ENCODE measurements at regions not wholly inside any gene's neighbourhood (a gene's known extent, or its start where the extent isn't known, plus 50 kb on each side); places are given as distances from the start of the nearest gene placed in this dataset.

DNA sequence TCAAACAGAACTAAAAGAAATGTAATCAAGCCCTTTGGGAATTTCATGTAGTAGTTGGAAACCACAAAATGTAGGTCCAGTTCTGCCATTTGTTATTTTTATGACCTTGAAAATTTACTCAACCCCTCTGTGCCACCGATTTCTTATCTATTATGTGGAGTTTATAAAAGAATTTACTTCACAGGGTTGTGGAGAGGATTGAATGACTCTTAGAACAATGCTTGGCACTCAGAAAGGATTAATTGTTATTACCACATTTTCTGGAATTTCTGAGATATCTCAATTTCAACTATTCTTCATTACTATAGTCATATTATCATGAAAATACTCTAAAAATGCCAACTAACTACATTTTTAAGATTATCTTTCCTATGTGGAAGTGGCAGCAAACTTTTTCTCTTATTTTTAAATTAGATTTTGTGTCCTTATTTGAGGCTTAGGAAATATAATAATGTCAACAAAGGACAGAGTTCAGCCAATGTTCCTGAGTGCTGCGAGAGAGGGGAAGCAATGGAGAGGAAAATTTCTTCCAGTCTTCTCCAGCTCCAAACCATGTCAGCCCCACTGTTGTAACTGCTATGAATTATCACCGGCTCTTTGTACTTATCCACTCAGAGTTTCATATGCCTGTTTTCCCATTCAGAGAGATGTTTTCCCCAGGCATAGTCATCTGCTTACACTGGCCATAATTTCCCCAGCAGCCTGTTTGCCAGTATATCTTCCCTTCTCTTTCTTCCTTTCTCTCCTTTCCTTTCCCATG is 525.6 kb downstream of the SPATA31D1 start:
- DNase-seq, result no peak

DNA sequence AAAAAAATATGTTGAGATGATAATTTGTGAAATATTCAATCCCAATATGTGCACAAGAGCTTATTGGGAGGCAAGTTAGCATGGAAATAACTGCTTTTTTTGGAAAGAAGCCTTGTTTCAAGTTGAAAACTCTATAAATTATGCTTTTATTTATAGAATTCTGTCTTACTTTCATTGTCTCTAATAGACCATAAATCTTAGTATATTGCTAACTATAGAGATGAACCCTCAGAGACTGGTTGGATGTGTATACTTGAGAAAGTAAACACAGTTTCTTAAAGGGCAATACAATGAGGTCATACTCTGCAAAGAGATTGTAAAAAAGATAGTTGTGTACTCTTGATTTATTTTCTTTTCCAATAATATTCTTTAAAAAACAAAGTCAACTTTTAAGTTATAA is 530.3 kb downstream of the SPATA31D1 start:
- no peak for DNase-seq

DNA sequence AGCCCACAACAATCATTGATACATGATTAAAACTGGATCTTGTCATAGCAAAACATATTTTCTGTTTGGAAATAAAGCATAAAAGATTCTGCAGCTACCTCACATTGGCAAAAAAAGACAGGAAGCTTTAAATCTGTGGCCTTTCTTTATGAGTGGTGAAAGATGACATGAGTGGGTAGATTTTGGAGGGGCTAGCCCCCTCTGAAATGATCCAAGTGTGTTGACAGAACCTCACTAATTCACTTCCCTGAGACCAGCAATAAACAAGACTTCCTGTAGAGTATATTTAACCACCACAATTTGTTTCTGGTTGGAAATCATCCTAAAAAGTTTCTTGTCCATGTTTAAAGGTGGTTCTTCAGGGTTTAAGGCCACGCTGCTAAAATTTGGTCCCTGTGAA is 530.8 kb downstream of the SPATA31D1 start:
- no peak for DNase-seq

DNA sequence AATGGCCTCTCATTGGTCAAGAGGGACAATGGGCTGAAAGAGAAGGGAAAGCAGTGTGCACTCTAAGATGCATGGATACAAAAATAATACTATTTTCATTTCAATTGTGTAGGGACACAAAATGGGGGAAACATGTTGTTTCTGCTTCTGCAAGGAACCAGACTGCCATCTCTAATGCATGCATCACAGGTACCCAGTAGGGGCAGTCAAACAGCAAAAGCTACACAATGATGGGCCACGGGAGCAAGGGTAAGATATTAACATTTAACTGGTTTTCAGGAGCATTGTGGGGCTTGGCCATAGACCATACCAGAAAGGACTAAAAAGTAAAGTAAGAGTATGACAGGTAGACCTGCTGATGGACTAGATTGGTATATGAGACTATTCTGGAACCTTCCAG is 535.8 kb downstream of the SPATA31D1 start:
- no peak for DNase-seq

DNA sequence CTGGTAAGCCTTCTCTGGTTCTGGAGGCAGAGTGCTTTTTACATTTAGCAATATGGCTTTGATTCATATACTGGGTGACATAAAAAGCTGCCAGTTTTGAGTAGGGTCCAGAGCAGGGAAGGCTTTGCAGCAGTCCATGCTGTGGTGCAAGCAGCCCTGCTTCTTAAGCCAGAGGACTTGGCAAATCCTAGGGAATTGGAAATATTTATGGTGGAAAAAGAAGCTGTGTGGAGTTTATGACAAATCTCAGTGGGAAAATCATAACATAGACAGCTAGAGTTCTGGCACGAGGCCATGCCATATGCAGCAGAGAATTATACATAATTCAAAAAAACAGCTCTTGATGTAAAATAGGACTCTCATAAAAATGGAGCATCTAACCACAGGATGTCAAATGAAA is 536.4 kb downstream of the RASEF start:
- no peak for DNase-seq

DNA sequence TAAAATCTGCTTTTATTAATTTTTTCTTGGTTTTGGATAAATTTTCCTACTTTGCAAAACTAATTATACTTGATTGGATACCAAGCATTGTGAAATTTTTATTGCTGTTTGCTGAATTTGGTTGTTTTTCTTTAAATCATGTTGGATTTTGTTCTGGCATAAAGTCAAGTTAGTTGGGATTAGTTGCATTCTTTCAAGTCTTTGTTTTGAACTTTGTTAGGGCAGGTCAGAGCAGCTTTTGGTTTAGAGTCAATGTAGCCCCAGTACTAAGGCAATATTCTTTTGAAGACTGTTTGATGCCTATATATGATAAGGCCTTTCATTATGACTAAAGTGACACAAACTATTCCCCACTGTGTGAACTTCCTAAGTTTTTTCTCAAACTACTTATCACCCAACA is 531.1 kb downstream of the RASEF start:
- DNase-seq, result no peak

DNA sequence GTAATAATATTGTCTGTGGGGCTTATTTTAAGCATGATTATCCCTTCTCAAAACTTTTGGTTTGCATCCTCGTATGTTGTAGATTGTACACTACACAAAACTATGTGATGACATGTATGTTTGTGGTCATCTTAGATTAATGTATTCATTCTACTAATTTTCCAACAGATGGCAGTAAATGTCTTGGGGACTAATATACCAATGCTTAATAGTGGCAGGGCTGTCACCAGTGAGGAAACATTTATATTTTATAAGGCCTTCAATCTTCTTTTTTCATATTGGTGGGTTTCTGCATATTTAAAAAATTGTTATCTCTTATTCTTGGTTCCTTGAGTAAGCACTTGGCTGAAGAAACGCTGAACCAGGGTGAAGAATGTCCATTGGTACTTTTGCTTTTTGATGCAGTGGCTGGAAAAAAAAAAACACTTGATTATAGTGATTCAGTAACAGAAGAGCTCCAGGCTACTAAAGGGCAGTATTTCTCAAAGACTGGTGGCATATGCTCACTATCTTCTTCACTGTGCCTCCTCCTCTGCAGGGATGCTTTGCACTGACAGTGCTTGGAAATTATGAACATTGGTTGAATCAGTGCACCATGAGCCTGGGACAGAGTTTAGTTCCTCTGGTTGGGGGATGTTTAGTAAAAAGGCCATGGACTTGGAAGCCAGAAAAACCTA is 530.3 kb downstream of the RASEF start:
- DNase-seq, result no peak

DNA sequence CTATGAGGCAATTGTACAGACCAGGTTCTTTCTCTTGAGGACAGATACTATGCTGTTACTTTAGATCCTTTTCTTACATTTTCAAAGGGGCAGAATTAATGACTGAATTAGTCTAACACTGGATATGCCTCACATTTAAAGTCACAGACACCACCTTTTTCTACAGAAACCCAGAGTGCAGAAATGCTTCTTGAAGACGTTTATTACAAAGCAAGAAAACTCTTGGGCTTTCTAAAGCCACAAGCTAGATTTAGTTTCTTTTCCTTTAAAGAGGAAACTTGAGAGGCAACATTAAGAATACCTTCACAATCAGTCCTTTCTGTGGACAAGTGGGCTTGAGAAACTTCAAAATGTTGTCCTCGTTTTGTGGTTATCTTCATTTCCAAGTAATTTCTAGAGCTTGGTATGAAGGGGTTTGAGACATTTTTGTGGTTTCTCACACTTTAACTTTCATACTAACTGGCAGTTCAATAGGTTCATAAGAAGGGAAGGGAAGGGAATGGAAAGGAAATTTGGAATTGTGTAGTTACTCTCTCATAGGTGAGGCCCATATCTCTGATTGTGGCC is 527.4 kb downstream of the RASEF start:
- DNase-seq, result no peak

DNA sequence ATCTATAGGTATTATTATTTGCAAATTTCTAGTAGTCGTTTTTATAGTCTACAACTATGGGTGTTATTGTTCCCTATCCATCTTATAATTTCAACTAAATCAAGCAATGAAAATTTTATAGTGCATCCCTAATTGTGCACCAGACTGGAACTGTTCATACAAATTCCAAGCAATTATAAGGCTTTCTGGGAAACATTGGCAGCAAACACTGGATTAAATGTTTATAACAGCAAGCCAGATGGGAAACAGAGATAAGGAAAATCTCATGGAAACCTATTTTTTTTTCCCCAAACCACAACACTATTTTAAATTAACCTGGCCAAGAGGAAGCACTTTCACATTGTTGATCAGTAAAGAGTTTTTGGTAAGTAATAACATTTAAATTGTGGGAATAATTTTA is 524.3 kb downstream of the RASEF start:
- DNase-seq, result no peak

DNA sequence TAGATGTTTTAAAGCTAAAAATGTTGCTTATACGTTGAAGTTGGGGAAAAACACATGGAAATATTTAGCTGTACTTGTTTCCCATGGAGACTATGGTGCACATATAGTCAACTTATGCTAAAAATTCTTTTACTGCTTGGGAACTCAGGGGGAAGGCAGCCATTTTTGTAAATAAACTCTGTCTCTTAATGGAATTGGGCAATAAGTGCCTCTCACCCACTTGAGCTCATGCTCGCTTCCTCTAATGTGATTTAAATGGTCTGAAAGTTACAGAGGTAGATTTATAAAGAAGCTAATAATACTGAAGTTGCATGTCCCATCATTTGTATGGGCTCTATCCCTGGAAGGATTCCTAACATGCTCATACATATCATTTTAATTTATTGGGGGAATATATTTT is 523.8 kb downstream of the RASEF start:
- DNase-seq, result no peak

DNA sequence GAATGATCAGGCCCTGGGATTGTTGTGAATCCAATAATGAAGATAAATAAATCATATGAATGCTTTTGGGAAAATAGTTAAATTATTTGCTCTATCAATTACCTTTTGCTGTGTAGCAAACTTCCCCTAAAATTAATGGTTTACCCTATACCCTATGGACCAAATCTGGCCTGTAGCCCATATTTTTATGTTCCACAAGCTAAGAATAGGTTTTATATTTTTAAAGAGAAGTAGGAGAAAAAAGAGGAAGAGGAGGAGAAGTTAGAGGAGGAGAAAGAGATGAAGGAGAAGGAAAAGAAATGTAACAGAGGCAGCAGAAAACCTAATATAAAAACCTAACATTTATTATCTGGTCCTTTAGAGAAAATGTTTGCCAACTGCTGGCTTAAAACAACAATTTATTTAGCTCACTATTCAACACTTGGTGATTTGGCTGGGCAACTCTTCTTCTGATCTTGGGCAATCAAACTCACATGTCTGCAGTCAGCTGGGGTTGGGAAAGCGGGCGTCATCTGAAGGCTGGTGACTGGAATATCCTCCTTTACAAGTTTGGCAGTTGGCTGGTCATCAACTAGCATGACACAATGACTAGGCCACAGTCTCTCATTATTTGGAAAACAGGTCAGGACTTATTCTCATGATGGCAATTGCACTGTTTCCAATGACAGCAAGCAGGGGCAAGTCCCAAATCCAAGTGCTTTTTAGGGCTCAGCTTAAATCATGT is 522.9 kb downstream of the RASEF start:
- DNase-seq, result no peak

DNA sequence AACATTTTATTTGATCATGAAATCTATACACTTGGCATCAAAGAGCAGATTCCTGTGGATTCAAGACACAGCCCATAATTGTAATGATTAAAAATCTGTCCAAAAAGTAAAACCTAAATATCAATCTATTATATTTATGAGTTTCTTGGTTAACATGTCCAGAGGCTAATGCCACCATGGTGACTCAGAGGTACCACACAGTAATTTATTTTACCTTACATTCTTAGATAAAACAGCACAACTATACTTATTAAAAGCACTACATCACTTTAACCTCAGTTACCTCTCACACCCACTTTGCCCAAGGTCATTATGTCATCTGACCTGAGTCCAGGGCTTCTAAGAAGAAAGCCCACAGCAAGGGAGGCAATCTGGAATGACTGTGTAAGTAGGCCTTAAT is 519.2 kb downstream of the RASEF start:
- DNase-seq, result no peak

DNA sequence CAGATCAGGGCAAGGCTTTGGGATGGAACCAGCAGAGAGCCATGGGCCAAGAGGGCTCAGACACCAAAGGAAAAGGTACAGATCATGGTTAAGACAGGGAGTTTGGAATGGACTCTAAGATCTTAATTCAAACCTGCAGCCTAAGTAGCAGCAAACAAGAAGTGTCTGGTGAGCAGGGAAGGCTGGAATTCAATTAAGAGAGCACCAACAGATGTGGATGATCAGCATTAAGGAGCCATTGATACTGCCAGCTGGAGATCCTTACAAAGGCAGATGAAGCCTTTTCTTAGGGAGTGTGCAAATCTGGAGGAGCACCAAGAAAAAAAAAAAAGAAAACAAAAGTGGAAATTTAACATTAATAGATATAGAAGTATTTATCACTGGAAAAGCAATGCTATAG is 516.8 kb downstream of the RASEF start:
- DNase-seq, result no peak

DNA sequence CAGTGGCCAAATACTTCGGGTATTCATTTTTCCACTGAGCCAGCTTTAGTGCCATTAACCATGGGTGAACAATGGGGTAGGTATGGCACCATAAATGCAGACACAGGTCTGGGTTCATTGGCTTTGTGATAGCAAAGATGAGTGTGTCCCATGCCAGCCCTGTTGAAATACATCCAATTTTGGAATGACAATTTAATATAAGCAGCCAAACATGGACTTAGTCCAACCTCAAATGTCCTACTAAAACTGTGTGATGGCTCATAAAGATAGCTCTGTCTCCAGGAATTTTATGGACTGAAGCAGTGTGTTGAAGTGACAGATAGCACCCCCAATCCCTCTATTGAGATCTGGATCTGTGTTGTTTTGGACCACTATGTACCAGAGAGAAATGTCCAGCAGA is 514.9 kb downstream of the RASEF start:
- DNase-seq, result no peak

DNA sequence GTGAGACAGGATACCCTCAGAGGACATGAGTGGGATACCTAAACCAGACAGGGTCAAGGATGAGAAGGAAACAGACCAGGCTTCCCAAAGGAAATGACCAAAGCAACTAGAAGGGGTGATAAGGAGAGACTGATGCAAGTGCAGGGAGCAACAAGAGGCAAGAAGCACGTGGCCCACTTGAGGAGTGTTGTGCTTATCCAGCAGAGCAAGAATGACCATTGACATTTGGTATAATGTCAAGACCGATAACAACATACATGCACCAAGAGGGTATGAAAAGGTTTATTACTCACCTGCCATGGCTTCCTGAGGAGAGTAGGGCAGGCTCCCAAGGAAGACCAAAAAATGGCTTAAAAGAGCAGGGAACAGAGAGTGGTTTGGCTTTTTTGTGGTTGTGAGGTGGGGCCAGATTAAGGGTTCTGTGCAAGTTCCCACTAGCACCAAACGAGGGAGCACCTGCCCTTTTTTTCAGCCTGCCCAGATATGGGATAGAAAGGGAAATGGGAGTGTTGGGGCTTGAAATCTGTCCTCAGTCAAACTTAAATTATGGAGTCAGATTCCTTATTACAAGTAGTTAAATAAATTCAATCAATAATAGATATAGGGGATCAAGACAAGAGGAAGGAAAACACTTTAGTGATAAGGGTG is 513.6 kb downstream of the RASEF start:
- DNase-seq, result no peak

DNA sequence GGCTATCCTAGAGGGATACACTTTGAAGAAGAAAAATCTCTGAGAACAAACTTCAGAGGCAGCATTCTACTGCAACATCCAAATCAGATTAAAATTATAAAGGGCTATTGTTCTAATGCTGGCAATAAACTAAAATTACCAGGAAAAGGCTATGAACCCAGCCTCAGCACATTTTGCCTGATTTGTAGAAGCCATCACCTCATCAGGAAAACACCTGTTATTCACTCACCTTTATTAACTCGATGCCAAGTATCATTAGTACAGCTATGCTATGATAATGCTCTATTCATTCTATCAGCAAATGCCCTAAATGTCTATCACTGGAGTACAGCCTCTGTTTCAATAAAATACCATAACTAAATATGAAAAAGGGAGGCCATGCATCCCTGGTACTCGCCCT is 510.2 kb downstream of the RASEF start:
- no peak for DNase-seq

DNA sequence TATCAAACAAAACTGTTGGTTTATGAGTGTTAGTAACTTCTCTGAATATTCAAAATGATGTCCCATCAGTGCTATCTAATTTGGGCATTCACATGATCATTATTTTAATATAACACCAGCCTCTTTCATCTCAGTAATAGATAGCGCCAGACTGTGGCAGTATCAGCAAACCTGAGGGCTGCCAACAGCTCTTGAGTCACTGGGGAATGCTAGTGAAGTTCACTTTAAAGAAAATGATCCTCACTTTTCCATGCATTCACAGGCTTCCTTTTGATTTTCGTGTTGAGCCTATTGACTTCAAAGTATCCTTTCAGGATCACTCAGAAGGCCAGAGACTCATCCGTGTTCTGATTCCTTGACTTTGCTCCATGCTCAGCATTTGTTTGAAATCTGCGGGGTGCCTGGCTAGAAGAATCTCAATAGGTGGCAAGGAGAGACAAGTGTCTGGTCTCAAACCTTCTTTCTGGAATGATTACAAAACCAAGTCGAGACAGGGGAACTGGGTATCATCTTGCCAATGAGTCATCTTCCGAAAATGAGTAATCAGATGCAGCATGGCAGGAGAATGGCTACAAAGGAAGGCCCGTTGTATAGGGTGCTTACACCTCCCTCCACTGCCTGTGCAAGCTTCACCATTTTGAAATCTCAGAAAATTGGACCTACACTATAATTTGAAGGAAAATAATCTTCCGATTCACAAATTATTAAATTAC is 509.1 kb downstream of the RASEF start:
- DNase-seq, result no peak

DNA sequence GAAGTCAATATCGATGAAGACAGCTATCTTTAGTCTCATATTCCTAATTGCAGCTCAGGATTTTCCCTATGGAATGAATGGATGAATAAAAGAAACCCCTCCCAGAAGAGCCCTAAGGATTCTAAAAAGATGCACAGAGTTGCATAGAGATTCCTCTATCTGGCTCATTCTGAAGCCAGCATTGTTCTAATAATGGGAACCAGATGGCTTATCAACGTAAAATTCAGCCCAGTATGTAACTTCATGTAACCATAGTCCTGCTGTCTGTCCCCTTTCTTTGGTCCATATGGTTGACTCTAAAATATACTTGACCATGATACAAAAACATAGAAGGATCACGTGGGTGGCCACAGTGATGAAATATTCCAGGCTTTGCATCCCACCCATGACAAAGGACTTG is 508.6 kb downstream of the RASEF start:
- DNase-seq, result no peak

DNA sequence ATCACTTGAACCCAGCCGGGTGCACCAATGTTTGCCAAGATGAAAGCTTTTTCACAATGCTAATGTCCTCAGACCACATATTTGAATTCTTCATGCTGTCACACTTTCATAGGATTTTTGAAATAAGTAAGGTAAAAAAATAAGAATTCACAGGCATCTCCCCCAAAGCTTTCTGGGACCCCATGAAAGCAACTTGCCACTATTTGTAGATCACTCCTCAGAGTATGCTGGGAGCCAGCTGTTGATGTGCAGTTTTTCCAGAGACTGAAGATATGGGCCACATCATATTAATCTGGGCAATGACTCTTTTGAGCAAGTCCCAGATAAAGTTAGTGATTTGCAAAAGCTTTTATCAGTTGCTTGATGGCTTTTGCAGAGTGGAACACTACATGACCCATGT is 507.9 kb downstream of the RASEF start:
- no peak for DNase-seq

DNA sequence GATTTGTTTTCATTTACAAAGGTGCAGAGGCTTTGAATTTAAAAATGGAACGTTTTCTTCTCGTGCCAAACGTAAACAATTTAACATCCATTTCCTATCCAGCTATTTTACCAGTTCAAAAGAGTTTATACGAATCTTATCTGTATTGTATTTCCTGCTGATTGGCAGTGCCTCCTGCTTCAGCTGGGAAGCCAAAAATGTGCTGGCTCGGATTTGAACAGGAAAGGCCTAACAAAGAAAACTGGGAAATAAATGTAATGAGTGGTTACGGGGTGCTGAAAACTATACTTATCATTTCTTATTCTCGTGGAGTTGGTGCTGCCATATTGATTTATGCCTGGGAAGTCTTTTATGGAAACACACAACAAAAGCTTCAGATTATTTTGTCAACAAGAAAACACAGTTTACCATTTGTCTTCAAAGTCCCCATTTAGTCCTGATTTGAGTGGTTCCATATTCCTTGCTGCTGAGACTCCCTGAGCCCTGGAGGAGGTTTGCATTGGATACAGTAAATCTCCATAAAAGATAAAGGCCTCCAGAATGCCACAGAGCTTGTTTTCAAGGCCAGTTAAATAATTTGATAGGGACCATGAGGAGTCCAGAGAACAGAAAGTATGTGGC is 507.4 kb downstream of the RASEF start:
- DNase-seq, result no peak

DNA sequence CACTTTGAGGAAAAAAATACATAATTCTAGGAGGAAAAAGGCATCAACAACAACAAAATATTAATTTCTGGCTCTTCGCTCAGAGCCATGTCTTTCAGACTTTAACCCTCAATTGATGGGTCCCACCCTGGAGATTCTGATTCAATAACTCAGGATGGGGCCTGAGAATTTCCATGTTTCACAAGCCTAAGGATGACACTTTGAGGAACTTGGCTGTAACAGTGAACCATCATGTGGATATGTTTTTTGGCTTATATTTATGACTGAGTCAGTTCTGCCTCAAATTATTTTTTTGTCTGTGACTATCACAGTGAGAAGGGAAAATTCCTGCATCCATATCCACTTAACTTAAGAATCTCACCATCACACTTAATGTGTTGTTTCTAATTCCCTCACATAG is 504.6 kb downstream of the RASEF start:
- no peak for DNase-seq
